ENCODE measurements at regions not wholly inside any gene's neighbourhood (a gene's known extent, or its start where the extent isn't known, plus 50 kb on each side); places are given as distances from the start of the nearest gene placed in this dataset.

DNA sequence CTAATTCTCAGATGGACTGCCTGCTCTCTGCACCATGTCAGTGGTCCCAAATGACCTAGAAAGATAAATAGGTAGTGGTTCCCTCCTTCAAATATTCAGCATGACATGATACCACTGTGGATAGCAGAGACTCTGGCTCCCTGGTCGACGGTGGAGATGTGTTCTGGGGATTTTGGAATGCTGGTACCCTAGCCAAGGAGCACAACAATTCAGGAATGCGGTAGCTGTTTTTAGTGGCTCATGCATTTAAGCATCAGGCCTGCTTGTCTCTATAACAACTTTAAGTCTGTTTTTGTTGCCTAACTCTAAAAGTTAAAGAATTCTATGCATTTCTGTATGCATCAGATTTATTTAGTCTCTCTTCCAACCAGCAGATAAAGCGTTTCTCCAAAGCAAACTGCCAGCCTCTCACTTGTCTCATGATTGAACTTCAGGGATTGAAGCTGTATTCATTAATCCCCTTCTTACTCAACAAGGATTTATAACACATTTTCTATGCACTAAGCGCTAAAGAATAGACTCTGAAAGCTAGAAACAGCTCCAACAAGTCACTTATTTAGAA lies 164.9 kb upstream of the BMP4 start:
- TF ChIP-seq, protein P1, sequence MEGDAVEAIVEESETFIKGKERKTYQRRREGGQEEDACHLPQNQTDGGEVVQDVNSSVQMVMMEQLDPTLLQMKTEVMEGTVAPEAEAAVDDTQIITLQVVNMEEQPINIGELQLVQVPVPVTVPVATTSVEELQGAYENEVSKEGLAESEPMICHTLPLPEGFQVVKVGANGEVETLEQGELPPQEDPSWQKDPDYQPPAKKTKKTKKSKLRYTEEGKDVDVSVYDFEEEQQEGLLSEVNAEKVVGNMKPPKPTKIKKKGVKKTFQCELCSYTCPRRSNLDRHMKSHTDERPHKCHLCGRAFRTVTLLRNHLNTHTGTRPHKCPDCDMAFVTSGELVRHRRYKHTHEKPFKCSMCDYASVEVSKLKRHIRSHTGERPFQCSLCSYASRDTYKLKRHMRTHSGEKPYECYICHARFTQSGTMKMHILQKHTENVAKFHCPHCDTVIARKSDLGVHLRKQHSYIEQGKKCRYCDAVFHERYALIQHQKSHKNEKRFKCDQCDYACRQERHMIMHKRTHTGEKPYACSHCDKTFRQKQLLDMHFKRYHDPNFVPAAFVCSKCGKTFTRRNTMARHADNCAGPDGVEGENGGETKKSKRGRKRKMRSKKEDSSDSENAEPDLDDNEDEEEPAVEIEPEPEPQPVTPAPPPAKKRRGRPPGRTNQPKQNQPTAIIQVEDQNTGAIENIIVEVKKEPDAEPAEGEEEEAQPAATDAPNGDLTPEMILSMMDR (IDR thresholded peaks at IDR 0.05), result no peak
- TF ChIP-seq POLR2AphosphoS5 (IDR thresholded peaks at IDR 0.05), result no peak
- TF ChIP-seq POLR2A (IDR thresholded peaks at IDR 0.05), result no peak
